ENCODE measurements at regions not wholly inside any gene's neighbourhood (a gene's known extent, or its start where the extent isn't known, plus 50 kb on each side); places are given as distances from the start of the nearest gene placed in this dataset.

GRCh38 chr11:115643549-115644270 is 139.5 kb upstream of the CADM1 start:
- peaks cover 2% of the 10 kb centered on the region for H3K27me3 ChIP-seq (replicated peaks; ENCODE audit: control insufficient read depth, insufficient read depth, low read length)
- CTCF ChIA-PET = interaction anchor here (0.8 kb wide), 1 partner anchor 856 kb away, joined by 3 read pairs; no protein-coding TSS in a partner anchor
- H3K4me3 Mint-ChIP-seq (ENCODE audit: unreplicated experiment) = no peak overlapping the region
- H3K27me3 Mint-ChIP-seq (ENCODE audit: insufficient read depth, unreplicated experiment) = peaks cover 40% of the 10 kb centered on the region
- H3K4me1 Mint-ChIP-seq (ENCODE audit: low read depth, unreplicated experiment) = peaks cover 7% of the 10 kb centered on the region
- no peak for DNase-seq
- peaks cover 15% of the 10 kb centered on the region for H3K9me3 Mint-ChIP-seq (ENCODE audit: unreplicated experiment)
- TF ChIP-seq, protein P1, sequence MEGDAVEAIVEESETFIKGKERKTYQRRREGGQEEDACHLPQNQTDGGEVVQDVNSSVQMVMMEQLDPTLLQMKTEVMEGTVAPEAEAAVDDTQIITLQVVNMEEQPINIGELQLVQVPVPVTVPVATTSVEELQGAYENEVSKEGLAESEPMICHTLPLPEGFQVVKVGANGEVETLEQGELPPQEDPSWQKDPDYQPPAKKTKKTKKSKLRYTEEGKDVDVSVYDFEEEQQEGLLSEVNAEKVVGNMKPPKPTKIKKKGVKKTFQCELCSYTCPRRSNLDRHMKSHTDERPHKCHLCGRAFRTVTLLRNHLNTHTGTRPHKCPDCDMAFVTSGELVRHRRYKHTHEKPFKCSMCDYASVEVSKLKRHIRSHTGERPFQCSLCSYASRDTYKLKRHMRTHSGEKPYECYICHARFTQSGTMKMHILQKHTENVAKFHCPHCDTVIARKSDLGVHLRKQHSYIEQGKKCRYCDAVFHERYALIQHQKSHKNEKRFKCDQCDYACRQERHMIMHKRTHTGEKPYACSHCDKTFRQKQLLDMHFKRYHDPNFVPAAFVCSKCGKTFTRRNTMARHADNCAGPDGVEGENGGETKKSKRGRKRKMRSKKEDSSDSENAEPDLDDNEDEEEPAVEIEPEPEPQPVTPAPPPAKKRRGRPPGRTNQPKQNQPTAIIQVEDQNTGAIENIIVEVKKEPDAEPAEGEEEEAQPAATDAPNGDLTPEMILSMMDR (IDR thresholded peaks at IDR 0.05; ENCODE audit: insufficient read depth in 1 of 2, low read depth in 1 of 2, low read length in 1 of 2, severe bottlenecking in 1 of 2, unreplicated experiment in 1 of 2) = no peak
- POLR2A ChIA-PET = no interaction called here
- BruUV-seq (replicated peaks) = no TSS peak
- intact Hi-C loops (cut with micrococcal nuclease; ENCODE audit: unreplicated experiment) = no loop called here
- H3K4me1 ChIP-seq = no peaks in the 10 kb centered on the region
- no peak overlapping the region for H3K27ac Mint-ChIP-seq (ENCODE audit: unreplicated experiment)
- H3K36me3 Mint-ChIP-seq (ENCODE audit: insufficient read depth, unreplicated experiment) = no peaks in the 10 kb centered on the region
- H3K36me3 ChIP-seq (ENCODE audit: control insufficient read depth, insufficient read depth, low read length) = no peaks in the 10 kb centered on the region
- H3K4me3 ChIP-seq (ENCODE audit: low read depth, low read length) = no peak overlapping the region
- H3K9me3 ChIP-seq = no peaks in the 10 kb centered on the region

GRCh38 chr11:115642660-115643059 is 138.4 kb upstream of the CADM1 start:
- no peaks in the 10 kb centered on the region for H3K9me3 ChIP-seq
- Mint-ChIP-seq H3K36me3 (ENCODE audit: insufficient read depth, unreplicated experiment) (no peaks in the 10 kb centered on the region), H3K9me3 (ENCODE audit: unreplicated experiment) (peaks cover 16% of the 10 kb centered on the region), H3K27me3 (ENCODE audit: insufficient read depth, unreplicated experiment) (peaks cover 40% of the 10 kb centered on the region), H3K27ac (ENCODE audit: unreplicated experiment) (no peak overlapping the region), H3K4me1 (ENCODE audit: low read depth, unreplicated experiment) (peaks cover 7% of the 10 kb centered on the region), H3K4me3 (ENCODE audit: unreplicated experiment) (no peak overlapping the region)
- H3K4me3 ChIP-seq (ENCODE audit: low read depth, low read length) = no peak overlapping the region
- H3K27me3 ChIP-seq (replicated peaks; ENCODE audit: control insufficient read depth, insufficient read depth, low read length) = peaks cover 4% of the 10 kb centered on the region
- CTCF ChIA-PET = no interaction called here
- POLR2A ChIA-PET = no interaction called here
- no peak for DNase-seq
- TF ChIP-seq, protein P1 (IDR thresholded peaks at IDR 0.05; ENCODE audit: insufficient read depth in 1 of 2, low read depth in 1 of 2, low read length in 1 of 2, severe bottlenecking in 1 of 2, unreplicated experiment in 1 of 2) = no peak
- no TSS peak for BruUV-seq (replicated peaks)
- no peaks in the 10 kb centered on the region for H3K36me3 ChIP-seq (ENCODE audit: control insufficient read depth, insufficient read depth, low read length)
- intact Hi-C loops (cut with micrococcal nuclease; ENCODE audit: unreplicated experiment) = no loop called here
- H3K4me1 ChIP-seq = no peaks in the 10 kb centered on the region

DNA sequence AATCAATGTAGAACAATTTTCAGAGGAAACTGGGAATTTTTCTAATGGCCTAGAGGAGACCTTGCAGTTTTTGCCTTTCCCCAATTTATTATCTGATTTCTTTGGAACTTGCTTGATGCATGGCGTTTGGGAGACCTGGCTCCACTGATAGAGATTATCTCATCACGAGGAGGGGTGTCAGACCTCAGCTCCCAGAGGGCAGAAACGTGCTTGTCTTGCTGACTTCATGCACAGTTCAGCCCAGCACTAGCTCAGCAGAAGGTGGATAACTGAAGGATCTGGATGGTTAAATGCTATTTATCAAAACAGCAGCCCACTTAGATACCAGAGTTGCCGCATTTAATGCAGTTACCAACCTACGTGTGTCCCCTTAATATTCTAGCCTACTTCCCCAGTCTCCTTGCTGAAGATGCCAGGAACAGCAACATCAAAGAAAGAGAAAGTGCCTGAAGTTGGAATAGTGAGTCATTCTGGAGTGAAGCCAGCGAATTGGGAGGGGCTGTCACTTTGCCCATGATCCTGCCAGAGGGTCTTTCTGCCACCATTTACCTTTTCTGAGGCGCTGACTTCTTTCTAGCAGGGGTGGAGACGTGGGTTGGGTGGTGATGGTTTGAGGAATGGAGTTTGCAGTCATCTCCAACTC is 133.5 kb upstream of the CADM1 start:
- peaks cover 7% of the 10 kb centered on the region for H3K4me1 Mint-ChIP-seq (ENCODE audit: low read depth, unreplicated experiment)
- no peak overlapping the region for H3K27ac Mint-ChIP-seq (ENCODE audit: unreplicated experiment)
- no peak overlapping the region for H3K4me3 Mint-ChIP-seq (ENCODE audit: unreplicated experiment)
- no peaks in the 10 kb centered on the region for H3K9me3 ChIP-seq
- intact Hi-C loops (cut with micrococcal nuclease; ENCODE audit: unreplicated experiment) = no loop called here
- peaks cover 16% of the 10 kb centered on the region for H3K9me3 Mint-ChIP-seq (ENCODE audit: unreplicated experiment)
- ChIA-PET POLR2A (no interaction called here), CTCF (interaction anchor here (0.8 kb wide), 1 partner anchor 56 kb away, joined by 3 read pairs; no protein-coding TSS in a partner anchor)
- no peaks in the 10 kb centered on the region for H3K36me3 Mint-ChIP-seq (ENCODE audit: insufficient read depth, unreplicated experiment)
- H3K27me3 Mint-ChIP-seq (ENCODE audit: insufficient read depth, unreplicated experiment) = peaks cover 31% of the 10 kb centered on the region
- peaks cover 2% of the 10 kb centered on the region for H3K27me3 ChIP-seq (replicated peaks; ENCODE audit: control insufficient read depth, insufficient read depth, low read length)
- DNase-seq = no peak
- no peaks in the 10 kb centered on the region for H3K4me1 ChIP-seq
- no peaks in the 10 kb centered on the region for H3K36me3 ChIP-seq (ENCODE audit: control insufficient read depth, insufficient read depth, low read length)
- TF ChIP-seq, protein P1 (IDR thresholded peaks at IDR 0.05; ENCODE audit: insufficient read depth in 1 of 2, low read depth in 1 of 2, low read length in 1 of 2, severe bottlenecking in 1 of 2, unreplicated experiment in 1 of 2) = no peak
- BruUV-seq (replicated peaks) = no TSS peak
- no peak overlapping the region for H3K4me3 ChIP-seq (ENCODE audit: low read depth, low read length)

Data from Caco-2 (cell line).